ENCODE measurements at regions not wholly inside any gene's neighbourhood (a gene's known extent, or its start where the extent isn't known, plus 50 kb on each side); places are given as distances from the start of the nearest gene placed in this dataset.

DNA sequence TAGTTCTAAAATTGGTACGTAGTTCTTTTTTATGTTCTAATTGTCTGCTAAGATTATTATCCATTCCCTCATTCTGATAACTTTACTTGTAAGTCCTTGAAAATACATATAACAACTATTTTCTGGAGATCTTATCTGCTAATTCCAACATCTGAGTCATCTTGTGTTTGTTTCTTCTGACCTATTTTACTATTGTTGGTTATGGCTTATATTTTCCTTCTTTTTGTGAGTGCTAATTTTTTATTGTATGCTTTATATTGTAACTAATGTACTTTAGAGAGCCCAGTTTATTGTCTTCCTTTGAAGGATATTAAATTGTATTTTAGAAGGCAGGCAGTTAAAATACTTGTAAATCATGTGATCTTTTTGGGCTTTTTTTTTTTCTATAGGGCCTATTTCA lies 149.3 kb upstream of the LRFN5 start:
- TF ChIP-seq, protein P1, sequence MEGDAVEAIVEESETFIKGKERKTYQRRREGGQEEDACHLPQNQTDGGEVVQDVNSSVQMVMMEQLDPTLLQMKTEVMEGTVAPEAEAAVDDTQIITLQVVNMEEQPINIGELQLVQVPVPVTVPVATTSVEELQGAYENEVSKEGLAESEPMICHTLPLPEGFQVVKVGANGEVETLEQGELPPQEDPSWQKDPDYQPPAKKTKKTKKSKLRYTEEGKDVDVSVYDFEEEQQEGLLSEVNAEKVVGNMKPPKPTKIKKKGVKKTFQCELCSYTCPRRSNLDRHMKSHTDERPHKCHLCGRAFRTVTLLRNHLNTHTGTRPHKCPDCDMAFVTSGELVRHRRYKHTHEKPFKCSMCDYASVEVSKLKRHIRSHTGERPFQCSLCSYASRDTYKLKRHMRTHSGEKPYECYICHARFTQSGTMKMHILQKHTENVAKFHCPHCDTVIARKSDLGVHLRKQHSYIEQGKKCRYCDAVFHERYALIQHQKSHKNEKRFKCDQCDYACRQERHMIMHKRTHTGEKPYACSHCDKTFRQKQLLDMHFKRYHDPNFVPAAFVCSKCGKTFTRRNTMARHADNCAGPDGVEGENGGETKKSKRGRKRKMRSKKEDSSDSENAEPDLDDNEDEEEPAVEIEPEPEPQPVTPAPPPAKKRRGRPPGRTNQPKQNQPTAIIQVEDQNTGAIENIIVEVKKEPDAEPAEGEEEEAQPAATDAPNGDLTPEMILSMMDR (IDR thresholded peaks at IDR 0.05): no peak
- TF ChIP-seq ZFX (IDR thresholded peaks at IDR 0.05; ENCODE audit: borderline replicate concordance): no peak

All from 22Rv1 (cell line).